GM12878 (cell line): ENCODE measurements at regions not wholly inside any gene's neighbourhood (a gene's known extent, or its start where the extent isn't known, plus 50 kb on each side); places are given as distances from the start of the nearest gene placed in this dataset.

Experiments
- ATAC-seq: fragments of 200-7000 bp; cut with Tn5 transposase; 3 replicates; pipeline ENCODE4 v1.9.1; 2020; ENCODE audit warnings: mild to moderate bottlenecking, moderate library complexity
- BruUV-seq: library from RNA; stranded (reverse); fragments of 400-500 nt; replicated peaks from 2 replicates; lab custom pipeline; 2021; lab: Mats Ljungman, UMichigan
- CTCF ChIA-PET: fragments of 300-600 bp; sonication (Branson Sonifier 250); formaldehyde crosslinking; extraction: SDS; loops from one replicate; lab custom pipeline; 2021; ENCODE audit warnings: inconsistent platforms; lab: Yijun Ruan, JAX
- POLR2A ChIA-PET: fragments of 350-600 bp; formaldehyde crosslinking; extraction: SDS; loops from one replicate; lab custom pipeline; 2021; ENCODE audit warnings: inconsistent platforms; lab: Charles Lee
- RAD21 ChIA-PET: fragments of 300-600 bp; sonication (Branson Sonifier 250); formaldehyde crosslinking; loops from one replicate; lab custom pipeline; 2023; ENCODE audit warnings: antibody characterized with exemption; ENCODE audit not compliant: unreplicated experiment; lab: Charles Lee
- SMC1A ChIA-PET: fragments of 300-600 bp; sonication (Branson Sonifier 250); formaldehyde crosslinking; loops from one replicate; lab custom pipeline; 2023; ENCODE audit not compliant: unreplicated experiment, uncharacterized antibody; lab: Charles Lee
- DNase-seq: peaks from one replicate; pipeline ENCODE4 v3.0.0-alpha.2; 2011; ENCODE audit warnings: low read depth, low spot score
- FAIRE-seq: peaks from 3 replicates; lab custom pipeline; 2011; peaks lifted over from hg19 to GRCh38; lab: Jason Lieb, UNC
- H2AFZ ChIP-seq: 2 replicates; pipeline ENCODE4 v1.6.0; 2011; ENCODE audit warnings: low read depth, low read length, control low read depth; ENCODE audit not compliant: control insufficient read depth
- H3K27ac ChIP-seq: 2 replicates; pipeline ENCODE4 v1.5.1; 2011; ENCODE audit warnings: control low read depth; ENCODE audit not compliant: control insufficient read depth, insufficient read depth
- H3K27me3 ChIP-seq, 2 experiments: replicated peaks in 1 of 2; 2 replicates each; pipeline versions ENCODE4 v1.6.0 to v1.6.1; 2011; ENCODE audit warnings: low read length in 1 of 2; ENCODE audit not compliant: control insufficient read depth in 2 of 2, insufficient read depth in 2 of 2
- H3K36me3 ChIP-seq, 2 experiments: 2 replicates each; pipeline ENCODE4 v1.5.1; 2011; ENCODE audit warnings: low read length in 1 of 2; ENCODE audit not compliant: control insufficient read depth in 2 of 2, insufficient read depth in 2 of 2
- H3K4me1 ChIP-seq: 2 replicates; pipeline ENCODE4 v1.6.1; 2011; ENCODE audit warnings: mild to moderate bottlenecking, low read length, moderate library complexity, mixed read lengths; ENCODE audit not compliant: control insufficient read depth, insufficient read depth
- H3K4me2 ChIP-seq: 2 replicates; pipeline ENCODE4 v1.6.0; 2011; ENCODE audit warnings: control low read depth; ENCODE audit not compliant: control insufficient read depth, insufficient read depth
- H3K4me3 ChIP-seq: fragments of 200-600 bp; sonication (generic); 2 replicates; pipeline ENCODE4 v1.5.1; 2016
- H3K79me2 ChIP-seq: 2 replicates; pipeline ENCODE4 v1.6.0; 2011; ENCODE audit warnings: low read length; ENCODE audit not compliant: control insufficient read depth, insufficient read depth
- H3K9ac ChIP-seq: 2 replicates; pipeline ENCODE4 v1.8.0; 2011; ENCODE audit warnings: low read length, control low read depth, mixed read lengths; ENCODE audit not compliant: control insufficient read depth, insufficient read depth
- H3K9me3 ChIP-seq: replicated peaks from 3 replicates; pipeline ENCODE4 v1.5.1; 2011; ENCODE audit warnings: mild to moderate bottlenecking, low read length; ENCODE audit not compliant: control insufficient read depth, insufficient read depth
- H4K20me1 ChIP-seq: 2 replicates; pipeline ENCODE4 v1.6.0; 2011; ENCODE audit not compliant: control insufficient read depth, insufficient read depth
- ASH2L ChIP-seq: fragments of 300-600, 200-600 bp; sonication (generic); IDR thresholded peaks from 2 replicates; pipeline ENCODE4 v1.6.1; 2017; ENCODE audit warnings: low read depth, mild to moderate bottlenecking, borderline replicate concordance
- CBX3 ChIP-seq: fragments of 200-600 bp; sonication (generic); IDR thresholded peaks from 2 replicates; pipeline ENCODE4 v1.6.1; 2016; ENCODE audit warnings: low read depth, borderline replicate concordance
- CEBPZ ChIP-seq: fragments of 150-350 bp; IDR thresholded peaks from 2 replicates; pipeline ENCODE4 v1.6.1; 2016; ENCODE audit warnings: low read depth, low read length
- CHD2 ChIP-seq: IDR thresholded peaks from 2 replicates; pipeline ENCODE4 v1.6.1; 2011; ENCODE audit warnings: low read depth, low read length, improper control_type of control experiment, borderline replicate concordance
- DPF2 ChIP-seq: fragments of 450-650 bp; IDR thresholded peaks from 2 replicates; pipeline ENCODE4 v1.6.1; 2017; ENCODE audit warnings: mild to moderate bottlenecking
- E2F8 ChIP-seq: fragments of 450-650 bp; IDR thresholded peaks from 2 replicates; pipeline ENCODE4 v1.6.1; 2018; ENCODE audit warnings: mild to moderate bottlenecking, low read depth, moderate library complexity; ENCODE audit not compliant: partially characterized antibody
- IRF4 ChIP-seq: IDR thresholded peaks from 2 replicates; pipeline ENCODE4 v1.6.1; 2011; ENCODE audit warnings: low read depth, low read length
- JUND ChIP-seq: IDR thresholded peaks from 2 replicates; pipeline ENCODE4 v1.6.1; 2012; ENCODE audit warnings: low read depth, mild to moderate bottlenecking, low read length, improper control_type of control experiment, moderate library complexity
- MYB ChIP-seq: fragments of 150-350 bp; IDR thresholded peaks from 2 replicates; pipeline ENCODE4 v1.6.1; 2014; ENCODE audit warnings: mild to moderate bottlenecking, low read depth, low read length, borderline replicate concordance
- SIX5 ChIP-seq: IDR thresholded peaks from 2 replicates; pipeline ENCODE4 v1.6.1; 2011; ENCODE audit warnings: mild to moderate bottlenecking, low read depth, low read length, moderate library complexity; ENCODE audit not compliant: severe bottlenecking
- SMAD1 ChIP-seq: fragments of 450-650 bp; IDR thresholded peaks from 2 replicates; pipeline ENCODE4 v1.6.1; 2018; ENCODE audit warnings: mild to moderate bottlenecking, low read depth; ENCODE audit not compliant: partially characterized antibody
- SREBF1 ChIP-seq: IDR thresholded peaks from 2 replicates; pipeline ENCODE4 v1.6.1; 2012; ENCODE audit warnings: mild to moderate bottlenecking, low read length
- SREBF2 ChIP-seq: IDR thresholded peaks from 2 replicates; pipeline ENCODE4 v1.6.1; 2012; ENCODE audit warnings: mild to moderate bottlenecking, low read length
- STAT1 ChIP-seq: fragments of 450-650 bp; conservative IDR thresholded peaks from 2 replicates; pipeline ENCODE4 v1.6.1; 2014; ENCODE audit warnings: antibody characterized with exemption, mild to moderate bottlenecking
- STAT3 ChIP-seq: IDR thresholded peaks from 2 replicates; pipeline ENCODE4 v1.6.1; 2011; ENCODE audit warnings: low read depth, low read length, improper control_type of control experiment
- TCF12 ChIP-seq: IDR thresholded peaks from 2 replicates; pipeline ENCODE4 v1.6.1; 2011; ENCODE audit warnings: low read depth, mild to moderate bottlenecking, low read length
- WRNIP1 ChIP-seq: IDR thresholded peaks from 2 replicates; pipeline ENCODE4 v1.6.1; 2011; ENCODE audit warnings: low read depth, low read length, improper control_type of control experiment, borderline replicate concordance
- ZNF207 ChIP-seq: fragments of 450-650 bp; IDR thresholded peaks from 2 replicates; pipeline ENCODE4 v1.6.1; 2014; ENCODE audit warnings: antibody characterized with exemption, mild to moderate bottlenecking, borderline replicate concordance
- WGBS: methylation state at CpG from one replicate; pipeline ENCODE4 v1.1.6; 2016; ENCODE audit warnings: low lambda C conversion rate; ENCODE audit not compliant: insufficient replicate concordance, insufficient coverage; ENCODE audit errors: missing lambda C conversion rate; 5-methylcytosine and 5-hydroxymethylcytosine counted together
- in situ Hi-C: fragments of 300-500 bp; cut with MboI; formaldehyde crosslinking; loops from 9 replicates; pipeline ENCODE4 v1.14.3; 2018; ENCODE audit warnings: mixed read lengths
- intact Hi-C: fragments of 100-400 bp; cut with micrococcal nuclease; formaldehyde crosslinking; loops from one replicate; pipeline ENCODE4 v1.14.2; 2022; ENCODE audit not compliant: unreplicated experiment

- Histone ChIP-seq H3K27me3 (no peaks in the 10 kb centered on the region; a peak in 1 of 4 replicates), H3K4me1 (no peaks in the 10 kb centered on the region), H4K20me1 (no peaks in the 10 kb centered on the region), H3K4me2 (no peak overlapping the region), H3K27ac (no peak overlapping the region), H2AFZ (no peak overlapping the region), H3K79me2 (no peaks in the 10 kb centered on the region), H3K9ac (no peak overlapping the region), H3K9me3 (no peaks in the 10 kb centered on the region), H3K36me3 (no peaks in the 10 kb centered on the region), H3K4me3 (no peak overlapping the region)
- no peak for FAIRE-seq
- no peak for DNase-seq
- WGBS, result 55% methylated on average over 13 of the region's 13 CpGs
- in situ Hi-C loops (no loop called here), intact Hi-C loops (no loop called here)
- no TSS peak for BruUV-seq
- RAD21 ChIA-PET, result no interaction called here
- POLR2A ChIA-PET, result no interaction called here
- no peak for ATAC-seq
- CTCF ChIA-PET, result no interaction called here
- TF ChIP-seq SREBF2 (no peak), ZNF207 (no peak), MYB (no peak), WRNIP1 (no peak), STAT3 (no peak), ASH2L (no peak), STAT1 (no peak), JUND (no peak), SIX5 (no peak), SMAD1 (no peak), SREBF1 (no peak), IRF4 (no peak), TCF12 (no peak), DPF2 (no peak), CHD2 (no peak), E2F8 (no peak), CBX3 (no peak), CEBPZ (no peak)
- SMC1A ChIA-PET, result no interaction called here
Observed at GRCh38 chr13:111556496-111556895, 236.1 kb downstream of the TEX29 start.
